HG02588 (cell line): ENCODE measurements at regions not wholly inside any gene's neighbourhood (a gene's known extent, or its start where the extent isn't known, plus 50 kb on each side); places are given as distances from the start of the nearest gene placed in this dataset.
"Not testable (repeated sequence)": the region's sequence is repeated elsewhere in the genome, so short reads cannot be mapped to it uniquely, and the experiment has no call there.

Experiments used
- ATAC-seq: cut with Tn5 transposase; IDR thresholded peaks from one replicate; pipeline ENCODE4 v1.9.1; 2021; ENCODE audit warnings: mild to moderate bottlenecking, moderate library complexity; ENCODE audit not compliant: unreplicated experiment

GRCh38 chr4:33446953-33447352 is 2726.8 kb downstream of the PCDH7 start:
- ATAC-seq, result no peak

GRCh38 chr4:33448948-33449347 is 2728.8 kb downstream of the PCDH7 start:
- no peak for ATAC-seq

- ATAC-seq, result no peak
Observed at GRCh38 chr4:33453436-33453835, 2733.3 kb downstream of the PCDH7 start.

- ATAC-seq, result no peak
Observed at GRCh38 chr4:33453916-33454315, 2733.7 kb downstream of the PCDH7 start.

- ATAC-seq, result no peak
Observed at GRCh38 chr4:33465565-33465964, 2745.4 kb downstream of the PCDH7 start.

- no peak for ATAC-seq
Observed at GRCh38 chr4:33467291-33467690, 2747.1 kb downstream of the PCDH7 start.

GRCh38 chr4:33470805-33471204 is 2750.6 kb downstream of the PCDH7 start:
- no peak for ATAC-seq

GRCh38 chr4:33477715-33478114 is 2757.5 kb downstream of the PCDH7 start:
- ATAC-seq, result no peak

GRCh38 chr4:33482773-33483172 is 2761.5 kb downstream of the ARAP2 start:
- ATAC-seq, result no peak

GRCh38 chr4:33485111-33485510 is 2759.2 kb downstream of the ARAP2 start:
- ATAC-seq, result no peak

- ATAC-seq, result no peak
Observed at GRCh38 chr4:33493231-33493630, 2751.1 kb downstream of the ARAP2 start.

GRCh38 chr4:33494150-33494549 is 2750.2 kb downstream of the ARAP2 start:
- no peak for ATAC-seq

GRCh38 chr4:33501587-33501986 is 2742.7 kb downstream of the ARAP2 start:
- not testable (repeated sequence) for ATAC-seq

- ATAC-seq, result no peak
Observed at GRCh38 chr4:33512397-33512796, 2731.9 kb downstream of the ARAP2 start.

- no peak for ATAC-seq
Observed at GRCh38 chr4:33518856-33519255, 2725.5 kb downstream of the ARAP2 start.

GRCh38 chr4:33532821-33533220 is 2711.5 kb downstream of the ARAP2 start:
- ATAC-seq, result no peak

- no peak for ATAC-seq
Observed at GRCh38 chr4:33536898-33537297, 2707.4 kb downstream of the ARAP2 start.

GRCh38 chr4:33537527-33537926 is 2706.8 kb downstream of the ARAP2 start:
- no peak for ATAC-seq

GRCh38 chr4:33543941-33544450 is 2700.3 kb downstream of the ARAP2 start:
- no peak for ATAC-seq

- ATAC-seq, result no peak
Observed at GRCh38 chr4:33551244-33551643, 2693.1 kb downstream of the ARAP2 start.

- no peak for ATAC-seq
Observed at GRCh38 chr4:33561259-33561658, 2683.1 kb downstream of the ARAP2 start.

GRCh38 chr4:33566649-33567048 is 2677.7 kb downstream of the ARAP2 start:
- ATAC-seq, result no peak

- ATAC-seq, result no peak
Observed at GRCh38 chr4:33577791-33578190, 2666.5 kb downstream of the ARAP2 start.

- ATAC-seq, result no peak
Observed at GRCh38 chr4:33579951-33580350, 2664.4 kb downstream of the ARAP2 start.
